ENCODE measurements at regions not wholly inside any gene's neighbourhood (a gene's known extent, or its start where the extent isn't known, plus 50 kb on each side); places are given as distances from the start of the nearest gene placed in this dataset.

- H3K36me3 ChIP-seq (ENCODE audit: insufficient read depth, low read length): no peaks in the 10 kb centered on the region
- H3K9me3 ChIP-seq (replicated peaks; ENCODE audit: low read length): peaks cover 4% of the 10 kb centered on the region
- no peak overlapping the region for H3K4me3 ChIP-seq (ENCODE audit: low read length)
- no peak overlapping the region for H3K9ac ChIP-seq (ENCODE audit: low read depth, low read length)
- H3K4me1 ChIP-seq (ENCODE audit: control insufficient read depth, insufficient read depth, low read length): no peaks in the 10 kb centered on the region
- H3K27me3 ChIP-seq (ENCODE audit: control insufficient read depth, insufficient read depth, low read length): no peaks in the 10 kb centered on the region
- no peak overlapping the region for H3K4me2 ChIP-seq (ENCODE audit: low read length)
These were observed 559.9 kb upstream of the MEX3C start for GRCh38 chr18:51757255-51757924.

- no peaks in the 10 kb centered on the region for H3K4me1 ChIP-seq (ENCODE audit: control insufficient read depth, insufficient read depth, low read length)
- no peak overlapping the region for H3K4me2 ChIP-seq (ENCODE audit: low read length)
- H3K9me3 ChIP-seq (replicated peaks; ENCODE audit: low read length): peaks cover 5% of the 10 kb centered on the region
- no peak overlapping the region for H3K9ac ChIP-seq (ENCODE audit: low read depth, low read length)
- H3K36me3 ChIP-seq (ENCODE audit: insufficient read depth, low read length): no peaks in the 10 kb centered on the region
- no peaks in the 10 kb centered on the region for H3K27me3 ChIP-seq (ENCODE audit: control insufficient read depth, insufficient read depth, low read length)
- no peak overlapping the region for H3K4me3 ChIP-seq (ENCODE audit: low read length)
These were observed 564.9 kb upstream of the MEX3C start for GRCh38 chr18:51762373-51762772.

GRCh38 chr18:51765606-51766360 lies 568.3 kb upstream of the MEX3C start:
- H3K36me3 ChIP-seq (ENCODE audit: insufficient read depth, low read length): no peaks in the 10 kb centered on the region

GRCh38 chr18:51767293-51767692 lies 569.8 kb upstream of the MEX3C start:
- Histone ChIP-seq H3K9me3 (replicated peaks; ENCODE audit: low read length) (peaks cover 2% of the 10 kb centered on the region), H3K27me3 (ENCODE audit: control insufficient read depth, insufficient read depth, low read length) (no peaks in the 10 kb centered on the region), H3K4me3 (ENCODE audit: low read length) (no peak overlapping the region), H3K4me1 (ENCODE audit: control insufficient read depth, insufficient read depth, low read length) (no peaks in the 10 kb centered on the region), H3K9ac (ENCODE audit: low read depth, low read length) (no peak overlapping the region), H3K36me3 (ENCODE audit: insufficient read depth, low read length) (no peaks in the 10 kb centered on the region), H3K4me2 (ENCODE audit: low read length) (no peak overlapping the region)

More at GRCh38 chr18:51765606-51766360, 568.3 kb upstream of the MEX3C start:
- no peaks in the 10 kb centered on the region for H3K4me1 ChIP-seq (ENCODE audit: control insufficient read depth, insufficient read depth, low read length)
- H3K4me3 ChIP-seq (ENCODE audit: low read length): no peak overlapping the region
- peaks cover 5% of the 10 kb centered on the region for H3K9me3 ChIP-seq (replicated peaks; ENCODE audit: low read length)
- H3K4me2 ChIP-seq (ENCODE audit: low read length): no peak overlapping the region
- no peaks in the 10 kb centered on the region for H3K27me3 ChIP-seq (ENCODE audit: control insufficient read depth, insufficient read depth, low read length)
- H3K9ac ChIP-seq (ENCODE audit: low read depth, low read length): no peak overlapping the region

GRCh38 chr18:51778115-51778514 lies 561.9 kb upstream of the DCC start:
- H3K4me2 ChIP-seq (ENCODE audit: low read length): no peak overlapping the region
- no peaks in the 10 kb centered on the region for H3K27me3 ChIP-seq (ENCODE audit: control insufficient read depth, insufficient read depth, low read length)
- no peak overlapping the region for H3K9ac ChIP-seq (ENCODE audit: low read depth, low read length)
- H3K4me3 ChIP-seq (ENCODE audit: low read length): no peak overlapping the region
- H3K36me3 ChIP-seq (ENCODE audit: insufficient read depth, low read length): no peaks in the 10 kb centered on the region
- H3K9me3 ChIP-seq (replicated peaks; ENCODE audit: low read length): peaks cover 15% of the 10 kb centered on the region
- no peaks in the 10 kb centered on the region for H3K4me1 ChIP-seq (ENCODE audit: control insufficient read depth, insufficient read depth, low read length)

GRCh38 chr18:51789871-51790270 lies 550.1 kb upstream of the DCC start:
- no peaks in the 10 kb centered on the region for H3K4me1 ChIP-seq (ENCODE audit: control insufficient read depth, insufficient read depth, low read length)
- no peak overlapping the region for H3K9ac ChIP-seq (ENCODE audit: low read depth, low read length)
- H3K36me3 ChIP-seq (ENCODE audit: insufficient read depth, low read length): no peaks in the 10 kb centered on the region
- no peak overlapping the region for H3K4me3 ChIP-seq (ENCODE audit: low read length)
- no peak overlapping the region for H3K4me2 ChIP-seq (ENCODE audit: low read length)
- peaks cover 6% of the 10 kb centered on the region for H3K9me3 ChIP-seq (replicated peaks; ENCODE audit: low read length)
- no peaks in the 10 kb centered on the region for H3K27me3 ChIP-seq (ENCODE audit: control insufficient read depth, insufficient read depth, low read length)

- Histone ChIP-seq H3K4me1 (ENCODE audit: control insufficient read depth, insufficient read depth, low read length) (no peaks in the 10 kb centered on the region), H3K4me2 (ENCODE audit: low read length) (no peak overlapping the region), H3K4me3 (ENCODE audit: low read length) (no peak overlapping the region), H3K9ac (ENCODE audit: low read depth, low read length) (no peak overlapping the region), H3K27me3 (ENCODE audit: control insufficient read depth, insufficient read depth, low read length) (no peaks in the 10 kb centered on the region), H3K36me3 (ENCODE audit: insufficient read depth, low read length) (no peaks in the 10 kb centered on the region), H3K9me3 (replicated peaks; ENCODE audit: low read length) (no peaks in the 10 kb centered on the region)
These were observed 538.5 kb upstream of the DCC start for GRCh38 chr18:51801514-51801913.

GRCh38 chr18:51802569-51803428 lies 537.2 kb upstream of the DCC start:
- Histone ChIP-seq H3K4me2 (ENCODE audit: low read length) (no peak overlapping the region), H3K4me1 (ENCODE audit: control insufficient read depth, insufficient read depth, low read length) (no peaks in the 10 kb centered on the region), H3K9ac (ENCODE audit: low read depth, low read length) (no peak overlapping the region), H3K9me3 (replicated peaks; ENCODE audit: low read length) (no peaks in the 10 kb centered on the region), H3K36me3 (ENCODE audit: insufficient read depth, low read length) (no peaks in the 10 kb centered on the region), H3K4me3 (ENCODE audit: low read length) (no peak overlapping the region), H3K27me3 (ENCODE audit: control insufficient read depth, insufficient read depth, low read length) (no peaks in the 10 kb centered on the region)

GRCh38 chr18:51807336-51807735 lies 532.7 kb upstream of the DCC start:
- Histone ChIP-seq H3K4me3 (ENCODE audit: low read length) (no peak overlapping the region), H3K27me3 (ENCODE audit: control insufficient read depth, insufficient read depth, low read length) (no peaks in the 10 kb centered on the region), H3K4me2 (ENCODE audit: low read length) (no peak overlapping the region), H3K4me1 (ENCODE audit: control insufficient read depth, insufficient read depth, low read length) (no peaks in the 10 kb centered on the region), H3K9me3 (replicated peaks; ENCODE audit: low read length) (peaks cover 3% of the 10 kb centered on the region), H3K9ac (ENCODE audit: low read depth, low read length) (no peak overlapping the region), H3K36me3 (ENCODE audit: insufficient read depth, low read length) (no peaks in the 10 kb centered on the region)

- peaks cover 3% of the 10 kb centered on the region for H3K9me3 ChIP-seq (replicated peaks; ENCODE audit: low read length)
- no peaks in the 10 kb centered on the region for H3K27me3 ChIP-seq (ENCODE audit: control insufficient read depth, insufficient read depth, low read length)
- no peaks in the 10 kb centered on the region for H3K4me1 ChIP-seq (ENCODE audit: control insufficient read depth, insufficient read depth, low read length)
These were observed 528.1 kb upstream of the DCC start for GRCh38 chr18:51811883-51812282.

GRCh38 chr18:51813740-51814139 lies 526.3 kb upstream of the DCC start:
- no peak overlapping the region for H3K4me3 ChIP-seq (ENCODE audit: low read length)
- no peak overlapping the region for H3K9ac ChIP-seq (ENCODE audit: low read depth, low read length)
- no peaks in the 10 kb centered on the region for H3K4me1 ChIP-seq (ENCODE audit: control insufficient read depth, insufficient read depth, low read length)
- no peaks in the 10 kb centered on the region for H3K36me3 ChIP-seq (ENCODE audit: insufficient read depth, low read length)
- no peak overlapping the region for H3K4me2 ChIP-seq (ENCODE audit: low read length)
- peaks cover 3% of the 10 kb centered on the region for H3K9me3 ChIP-seq (replicated peaks; ENCODE audit: low read length)
- no peaks in the 10 kb centered on the region for H3K27me3 ChIP-seq (ENCODE audit: control insufficient read depth, insufficient read depth, low read length)

More at GRCh38 chr18:51811883-51812282, 528.1 kb upstream of the DCC start:
- H3K4me2 ChIP-seq (ENCODE audit: low read length): no peak overlapping the region
- H3K36me3 ChIP-seq (ENCODE audit: insufficient read depth, low read length): no peaks in the 10 kb centered on the region
- no peak overlapping the region for H3K4me3 ChIP-seq (ENCODE audit: low read length)
- no peak overlapping the region for H3K9ac ChIP-seq (ENCODE audit: low read depth, low read length)
